Cardiac muscle cell (in vitro differentiated cells and primary cell): ENCODE measurements at regions not wholly inside any gene's neighbourhood (a gene's known extent, or its start where the extent isn't known, plus 50 kb on each side); places are given as distances from the start of the nearest gene placed in this dataset.

Experiments
- DNase-seq, 2 donors: peaks; one replicate each; pipeline versions ENCODE4 v3.0.0 to v3.0.0-alpha.2; 2010 to 2017; ENCODE audit warnings: low read depth in 1 of 2, low spot score in 1 of 2
- H3K27ac ChIP-seq: fragments of 200-600 bp; sonication (generic); 2 replicates; pipeline ENCODE4 v1.5.1; 2016
- H3K27me3 ChIP-seq: fragments of 200-600 bp; sonication (generic); 2 replicates; pipeline ENCODE4 v1.6.0; 2016; ENCODE audit warnings: control low read depth
- H3K36me3 ChIP-seq: fragments of 200-600 bp; sonication (generic); 2 replicates; pipeline ENCODE4 v1.5.1; 2016; ENCODE audit warnings: control low read depth
- H3K4me1 ChIP-seq: fragments of 200-600 bp; sonication (generic); 2 replicates; pipeline ENCODE4 v1.8.1; 2017; ENCODE audit warnings: low read depth, mild to moderate bottlenecking, mixed run types
- H3K4me3 ChIP-seq: fragments of 200-600 bp; sonication (generic); 2 replicates; pipeline ENCODE4 v1.5.1; 2016; ENCODE audit warnings: mild to moderate bottlenecking
- H3K9me3 ChIP-seq: fragments of 200-600 bp; sonication (generic); 2 replicates; pipeline ENCODE4 v1.5.1; 2017; ENCODE audit warnings: low read depth, mild to moderate bottlenecking, control low read depth
- TF ChIP-seq, protein P1 (sequence below): IDR thresholded peaks from 2 replicates; pipeline ENCODE4 v1.5.1; 2012; ENCODE audit warnings: low read depth, mild to moderate bottlenecking, low read length

DNA sequence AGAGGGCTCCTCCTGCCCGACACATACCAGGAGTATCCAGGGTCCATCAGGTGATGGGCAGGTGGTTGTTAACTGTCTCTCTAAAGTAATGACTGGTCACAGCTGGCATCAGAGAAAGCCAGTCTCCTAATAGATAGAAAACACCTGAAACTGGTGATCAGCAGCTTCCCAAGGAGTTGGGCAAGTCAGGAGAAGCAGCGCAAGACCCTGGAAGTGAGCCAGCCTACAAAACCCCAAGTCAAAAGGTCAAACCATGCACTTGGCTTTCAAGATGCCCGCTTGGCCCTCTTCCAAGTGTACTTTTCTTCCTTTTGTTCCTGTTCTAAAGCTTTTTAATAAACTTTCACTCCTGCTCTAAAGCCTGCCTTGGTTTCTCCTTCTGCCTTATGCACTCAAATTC lies 815.2 kb downstream of the DCDC2C start:
- no peak overlapping the region for H3K27ac ChIP-seq
- peaks cover 8% of the 10 kb centered on the region for H3K4me1 ChIP-seq
- DNase-seq: no peak
- no peaks in the 10 kb centered on the region for H3K9me3 ChIP-seq
- no peak overlapping the region for H3K4me3 ChIP-seq
- H3K27me3 ChIP-seq: no peaks in the 10 kb centered on the region
- H3K36me3 ChIP-seq: no peaks in the 10 kb centered on the region
- TF ChIP-seq, protein P1, sequence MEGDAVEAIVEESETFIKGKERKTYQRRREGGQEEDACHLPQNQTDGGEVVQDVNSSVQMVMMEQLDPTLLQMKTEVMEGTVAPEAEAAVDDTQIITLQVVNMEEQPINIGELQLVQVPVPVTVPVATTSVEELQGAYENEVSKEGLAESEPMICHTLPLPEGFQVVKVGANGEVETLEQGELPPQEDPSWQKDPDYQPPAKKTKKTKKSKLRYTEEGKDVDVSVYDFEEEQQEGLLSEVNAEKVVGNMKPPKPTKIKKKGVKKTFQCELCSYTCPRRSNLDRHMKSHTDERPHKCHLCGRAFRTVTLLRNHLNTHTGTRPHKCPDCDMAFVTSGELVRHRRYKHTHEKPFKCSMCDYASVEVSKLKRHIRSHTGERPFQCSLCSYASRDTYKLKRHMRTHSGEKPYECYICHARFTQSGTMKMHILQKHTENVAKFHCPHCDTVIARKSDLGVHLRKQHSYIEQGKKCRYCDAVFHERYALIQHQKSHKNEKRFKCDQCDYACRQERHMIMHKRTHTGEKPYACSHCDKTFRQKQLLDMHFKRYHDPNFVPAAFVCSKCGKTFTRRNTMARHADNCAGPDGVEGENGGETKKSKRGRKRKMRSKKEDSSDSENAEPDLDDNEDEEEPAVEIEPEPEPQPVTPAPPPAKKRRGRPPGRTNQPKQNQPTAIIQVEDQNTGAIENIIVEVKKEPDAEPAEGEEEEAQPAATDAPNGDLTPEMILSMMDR: no peak

DNA sequence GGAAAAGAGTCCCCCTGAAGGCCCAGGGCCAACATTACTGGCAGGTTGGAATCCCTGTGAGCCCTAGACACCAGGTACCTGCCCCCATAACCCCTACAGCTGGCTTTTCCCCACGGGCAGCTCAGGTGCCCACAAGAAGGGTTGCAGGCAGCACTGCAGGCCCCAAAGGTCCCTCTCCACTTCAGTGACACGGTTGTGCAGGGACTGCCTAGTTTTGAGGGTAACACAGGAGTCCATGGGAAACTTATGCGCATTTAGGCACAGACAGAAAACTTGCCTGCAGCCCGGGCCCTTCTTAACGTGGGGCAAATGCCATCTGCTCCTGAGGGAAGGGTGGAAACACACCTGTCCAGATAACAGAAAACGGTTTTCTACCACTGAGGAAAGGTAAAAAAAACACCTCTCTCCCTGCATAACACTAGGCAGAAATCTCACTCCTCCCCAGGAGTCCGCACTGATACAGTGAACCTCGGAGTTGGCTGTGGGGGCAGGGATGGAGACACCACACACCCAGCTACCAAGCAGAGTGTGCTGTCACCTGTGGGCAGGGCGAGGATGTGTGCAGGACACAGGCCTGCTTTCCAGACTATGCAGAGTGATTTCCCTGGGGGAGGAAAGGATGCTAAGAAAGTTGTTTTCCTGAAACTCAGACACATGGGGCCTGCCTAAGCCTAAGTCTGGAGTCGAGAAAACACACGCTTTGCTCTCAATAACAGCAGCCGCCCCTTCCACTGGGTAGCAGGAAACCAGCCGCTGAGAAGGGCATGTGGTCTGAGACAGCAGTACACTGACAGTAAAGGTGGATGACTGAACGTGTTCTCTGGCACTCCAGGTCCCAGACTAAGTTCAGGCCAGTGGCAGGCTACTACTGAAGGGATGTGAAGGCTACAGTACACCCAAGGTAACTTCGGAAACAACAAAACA lies 819.4 kb downstream of the DCDC2C start:
- Histone ChIP-seq H3K4me1 (no peaks in the 10 kb centered on the region), H3K27me3 (no peaks in the 10 kb centered on the region), H3K27ac (no peak overlapping the region), H3K9me3 (no peaks in the 10 kb centered on the region), H3K4me3 (no peak overlapping the region), H3K36me3 (no peaks in the 10 kb centered on the region)
- TF ChIP-seq, protein P1: no peak
- DNase-seq: no peak

DNA sequence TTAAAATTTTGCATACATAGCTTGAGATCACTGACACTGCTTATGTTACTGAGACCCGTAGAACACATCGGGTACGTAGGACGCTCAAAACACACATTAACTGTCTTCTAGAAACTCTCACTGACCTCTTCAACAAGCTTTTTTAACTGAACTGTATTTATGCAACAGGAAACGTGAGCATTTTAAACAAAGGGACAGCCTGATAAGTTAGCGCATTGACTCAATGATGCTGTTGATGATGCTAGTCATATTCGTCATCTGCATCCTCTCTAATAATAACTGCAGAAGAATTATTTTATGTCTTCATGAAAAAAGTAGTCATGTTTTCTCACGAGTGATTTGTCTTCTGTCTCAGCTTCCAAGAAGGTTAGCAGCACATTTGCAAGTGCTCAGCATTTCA lies 824.0 kb downstream of the DCDC2C start:
- TF ChIP-seq, protein P1: no peak
- no peaks in the 10 kb centered on the region for H3K4me1 ChIP-seq

DNA sequence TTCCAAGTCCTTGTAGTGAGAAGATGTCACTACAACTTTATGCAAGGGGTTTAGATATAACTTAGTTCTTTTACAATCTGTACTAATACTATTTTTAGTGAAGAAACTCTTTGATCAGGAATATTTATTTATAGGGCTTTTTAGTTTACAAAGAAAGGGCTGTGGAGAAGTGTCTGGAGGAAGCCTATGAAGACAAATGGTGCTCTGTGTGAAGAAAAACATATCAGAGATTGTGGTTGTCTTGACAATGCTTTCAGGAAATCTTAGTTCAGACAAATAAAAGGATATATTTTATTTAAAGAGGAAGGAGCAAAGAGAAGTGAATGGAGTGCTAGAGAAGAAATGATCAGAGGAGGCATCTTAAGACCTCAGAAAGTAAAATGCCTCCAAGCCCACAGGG lies 824.9 kb downstream of the DCDC2C start:
- TF ChIP-seq, protein P1: no peak
- no peaks in the 10 kb centered on the region for H3K36me3 ChIP-seq
- no peaks in the 10 kb centered on the region for H3K4me1 ChIP-seq
- no peaks in the 10 kb centered on the region for H3K9me3 ChIP-seq
- H3K27me3 ChIP-seq: no peaks in the 10 kb centered on the region
- no peak overlapping the region for H3K4me3 ChIP-seq
- no peak overlapping the region for H3K27ac ChIP-seq
- no peak for DNase-seq

More for the DNA sequence above, 824.0 kb downstream of the DCDC2C start:
- H3K4me3 ChIP-seq: no peak overlapping the region
- no peak for DNase-seq
- H3K27ac ChIP-seq: no peak overlapping the region
- H3K36me3 ChIP-seq: no peaks in the 10 kb centered on the region
- H3K27me3 ChIP-seq: no peaks in the 10 kb centered on the region
- no peaks in the 10 kb centered on the region for H3K9me3 ChIP-seq

DNA sequence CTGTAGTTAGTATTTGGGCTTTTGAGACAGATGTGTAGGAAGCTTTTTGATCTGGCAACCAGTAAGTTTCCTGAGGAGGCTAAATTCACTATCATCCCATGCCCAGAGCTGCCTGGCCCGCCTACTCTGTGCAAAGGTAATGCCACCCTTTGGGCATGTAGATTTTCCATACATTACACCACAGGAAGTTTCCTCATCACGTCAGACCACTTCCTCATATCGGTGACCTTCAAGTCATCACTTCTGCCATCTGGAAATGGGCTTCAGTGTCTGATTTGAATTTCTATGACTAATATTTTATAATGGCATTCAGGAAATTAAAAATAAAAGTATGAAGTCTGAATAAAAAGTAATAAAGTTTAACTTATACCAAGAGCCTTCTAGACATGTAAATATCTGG lies 825.4 kb downstream of the DCDC2C start:
- no peak overlapping the region for H3K4me3 ChIP-seq
- H3K27me3 ChIP-seq: no peaks in the 10 kb centered on the region
- TF ChIP-seq, protein P1: no peak

More for the DNA sequence above, 825.4 kb downstream of the DCDC2C start:
- no peaks in the 10 kb centered on the region for H3K9me3 ChIP-seq
- H3K27ac ChIP-seq: no peak overlapping the region
- H3K36me3 ChIP-seq: no peaks in the 10 kb centered on the region
- DNase-seq: no peak
- H3K4me1 ChIP-seq: no peaks in the 10 kb centered on the region
